KMS-11 (cell line): ENCODE measurements at regions not wholly inside any gene's neighbourhood (a gene's known extent, or its start where the extent isn't known, plus 50 kb on each side); places are given as distances from the start of the nearest gene placed in this dataset.

Source experiments
- H2AFZ ChIP-seq: fragments of 200-600 bp; sonication (generic); 2 replicates; pipeline ENCODE4 v1.6.1; 2016; ENCODE audit warnings: antibody characterized with exemption, mixed run types, low read depth
- H3K27ac ChIP-seq: fragments of 200-600 bp; sonication (generic); 2 replicates; pipeline ENCODE4 v1.6.1; 2016; ENCODE audit warnings: mild to moderate bottlenecking, mixed run types
- H3K27me3 ChIP-seq: fragments of 200-600 bp; sonication (generic); 2 replicates; pipeline ENCODE4 v1.6.1; 2017; ENCODE audit warnings: mild to moderate bottlenecking, low read depth, mixed run types, moderate library complexity; ENCODE audit not compliant: insufficient read depth
- H3K36me3 ChIP-seq: fragments of 200-600 bp; sonication (generic); 2 replicates; pipeline ENCODE4 v1.6.1; 2017; ENCODE audit warnings: mild to moderate bottlenecking, mixed run types; ENCODE audit not compliant: insufficient read depth
- H3K4me1 ChIP-seq: fragments of 200-600 bp; sonication (generic); 2 replicates; pipeline ENCODE4 v1.6.1; 2016; ENCODE audit warnings: mild to moderate bottlenecking, low read depth, mixed run types; ENCODE audit not compliant: poor library complexity, severe bottlenecking
- H3K4me2 ChIP-seq: fragments of 200-600 bp; sonication (generic); 2 replicates; pipeline ENCODE4 v1.7.0; 2016; ENCODE audit warnings: mild to moderate bottlenecking, mixed run types
- H3K4me3 ChIP-seq: fragments of 200-600 bp; sonication (generic); IDR thresholded peaks from 2 replicates; pipeline ENCODE4 v1.6.1; 2017; ENCODE audit warnings: low read depth, low read length, mixed read lengths; ENCODE audit not compliant: insufficient read depth
- H3K79me2 ChIP-seq: fragments of 200-600 bp; sonication (generic); 2 replicates; pipeline ENCODE4 v1.6.1; 2016; ENCODE audit warnings: low read depth, mixed run types; ENCODE audit not compliant: insufficient read depth
- H3K9ac ChIP-seq: fragments of 200-600 bp; sonication (generic); 2 replicates; pipeline ENCODE4 v1.6.1; 2016; ENCODE audit warnings: mild to moderate bottlenecking, mixed run types
- H4K20me1 ChIP-seq: fragments of 200-600 bp; sonication (generic); 2 replicates; pipeline ENCODE4 v1.6.1; 2016; ENCODE audit warnings: mild to moderate bottlenecking, mixed run types; ENCODE audit not compliant: insufficient read depth
- CTCF ChIP-seq: fragments of 200-600 bp; sonication (generic); conservative IDR thresholded peaks from 2 replicates; pipeline ENCODE4 v1.6.1; 2017; ENCODE audit warnings: low read depth, mild to moderate bottlenecking, antibody characterized with exemption, low read length, moderate library complexity, mixed read lengths

- Histone ChIP-seq H3K79me2 (no peaks in the 10 kb centered on the region), H3K4me2 (no peak overlapping the region), H3K27ac (no peak overlapping the region), H2AFZ (no peak overlapping the region), H3K4me1 (no peaks in the 10 kb centered on the region), H3K36me3 (no peaks in the 10 kb centered on the region), H3K9ac (no peak overlapping the region), H3K27me3 (no peaks in the 10 kb centered on the region), H3K4me3 (no peak overlapping the region), H4K20me1 (no peaks in the 10 kb centered on the region)
- no peak for TF ChIP-seq CTCF
These were observed 215.3 kb downstream of the RND3 start for GRCh38 chr2:150271952-150272802.

GRCh38 chr2:150267651-150268415 is 219.6 kb downstream of the RND3 start:
- H3K36me3 ChIP-seq: no peaks in the 10 kb centered on the region
- no peak overlapping the region for H3K4me3 ChIP-seq
- no peaks in the 10 kb centered on the region for H3K4me1 ChIP-seq
- TF ChIP-seq CTCF: no peak
- no peak overlapping the region for H3K27ac ChIP-seq
- no peaks in the 10 kb centered on the region for H3K27me3 ChIP-seq
- no peak overlapping the region for H2AFZ ChIP-seq
- no peaks in the 10 kb centered on the region for H3K79me2 ChIP-seq
- H4K20me1 ChIP-seq: no peaks in the 10 kb centered on the region
- no peak overlapping the region for H3K4me2 ChIP-seq
- H3K9ac ChIP-seq: no peak overlapping the region

- no peaks in the 10 kb centered on the region for H3K27me3 ChIP-seq
- H3K9ac ChIP-seq: no peak overlapping the region
- no peak overlapping the region for H3K4me2 ChIP-seq
- H2AFZ ChIP-seq: no peak overlapping the region
- no peak overlapping the region for H3K27ac ChIP-seq
- H3K4me1 ChIP-seq: no peaks in the 10 kb centered on the region
- H4K20me1 ChIP-seq: no peaks in the 10 kb centered on the region
- no peak overlapping the region for H3K4me3 ChIP-seq
- H3K36me3 ChIP-seq: no peaks in the 10 kb centered on the region
- H3K79me2 ChIP-seq: no peaks in the 10 kb centered on the region
- TF ChIP-seq CTCF: no peak
These were observed 220.5 kb downstream of the RND3 start for GRCh38 chr2:150266931-150267330.

- H3K36me3 ChIP-seq: no peaks in the 10 kb centered on the region
- no peak overlapping the region for H3K9ac ChIP-seq
- no peak overlapping the region for H2AFZ ChIP-seq
- H3K27ac ChIP-seq: no peak overlapping the region
- no peak overlapping the region for H3K4me3 ChIP-seq
- H3K27me3 ChIP-seq: no peaks in the 10 kb centered on the region
- no peaks in the 10 kb centered on the region for H3K79me2 ChIP-seq
- H3K4me1 ChIP-seq: no peaks in the 10 kb centered on the region
- H4K20me1 ChIP-seq: no peaks in the 10 kb centered on the region
- H3K4me2 ChIP-seq: no peak overlapping the region
- TF ChIP-seq CTCF: no peak
These were observed 223.0 kb downstream of the RND3 start for GRCh38 chr2:150264442-150264841.
